GM18873 (cell line): ENCODE measurements at regions not wholly inside any gene's neighbourhood (a gene's known extent, or its start where the extent isn't known, plus 50 kb on each side); places are given as distances from the start of the nearest gene placed in this dataset.
A peak's percentile ranks its signal among the peaks of the same experiment; 100 is the strongest.

Source experiments
- ATAC-seq: cut with Tn5 transposase; IDR thresholded peaks from one replicate; pipeline ENCODE4 v1.9.1; 2021; ENCODE audit warnings: mild to moderate bottlenecking, moderate library complexity, moderate number of reproducible peaks; ENCODE audit not compliant: unreplicated experiment, low FRiP score

- no peak for ATAC-seq
Observed at GRCh38 chr18:10365901-10366300, 88.5 kb upstream of the APCDD1 start.

- ATAC-seq: no peak
Observed at GRCh38 chr18:10367836-10368235, 86.6 kb upstream of the APCDD1 start.

- ATAC-seq: no peak
Observed at GRCh38 chr18:10368456-10369453, 85.7 kb upstream of the APCDD1 start.

- no peak for ATAC-seq
Observed at GRCh38 chr18:10370716-10371115, 83.7 kb upstream of the APCDD1 start.

- no peak for ATAC-seq
Observed at GRCh38 chr18:10371165-10371564, 83.3 kb upstream of the APCDD1 start.

- no peak for ATAC-seq
Observed at GRCh38 chr18:10374195-10374594, 80.2 kb upstream of the APCDD1 start.

GRCh38 chr18:10374636-10375293 is 79.7 kb upstream of the APCDD1 start:
- ATAC-seq: no peak

GRCh38 chr18:10376731-10377130 is 77.7 kb upstream of the APCDD1 start:
- no peak for ATAC-seq

GRCh38 chr18:10377956-10378355 is 76.5 kb upstream of the APCDD1 start:
- no peak for ATAC-seq

- ATAC-seq: no peak
Observed at GRCh38 chr18:10378688-10379420, 75.6 kb upstream of the APCDD1 start.

GRCh38 chr18:10379522-10379921 is 74.9 kb upstream of the APCDD1 start:
- ATAC-seq: no peak

GRCh38 chr18:10381516-10381915 is 72.9 kb upstream of the APCDD1 start:
- ATAC-seq: no peak

- no peak for ATAC-seq
Observed at GRCh38 chr18:10381951-10382350, 72.5 kb upstream of the APCDD1 start.

GRCh38 chr18:10386049-10386448 is 68.4 kb upstream of the APCDD1 start:
- ATAC-seq: no peak

GRCh38 chr18:10386956-10387355 is 67.5 kb upstream of the APCDD1 start:
- ATAC-seq: no peak

GRCh38 chr18:10387399-10387798 is 67.0 kb upstream of the APCDD1 start:
- ATAC-seq: no peak

- no peak for ATAC-seq
Observed at GRCh38 chr18:10388373-10388772, 66.1 kb upstream of the APCDD1 start.

- peak; percentile 52 for ATAC-seq
Observed at GRCh38 chr18:10391506-10391905, 62.9 kb upstream of the APCDD1 start.

GRCh38 chr18:10397004-10397403 is 57.4 kb upstream of the APCDD1 start:
- no peak for ATAC-seq

GRCh38 chr18:10398571-10398970 is 55.9 kb upstream of the APCDD1 start:
- no peak for ATAC-seq

- ATAC-seq: no peak
Observed at GRCh38 chr18:10399465-10399864, 55.0 kb upstream of the APCDD1 start.
